ENCODE measurements at regions not wholly inside any gene's neighbourhood (a gene's known extent, or its start where the extent isn't known, plus 50 kb on each side); places are given as distances from the start of the nearest gene placed in this dataset.

DNA sequence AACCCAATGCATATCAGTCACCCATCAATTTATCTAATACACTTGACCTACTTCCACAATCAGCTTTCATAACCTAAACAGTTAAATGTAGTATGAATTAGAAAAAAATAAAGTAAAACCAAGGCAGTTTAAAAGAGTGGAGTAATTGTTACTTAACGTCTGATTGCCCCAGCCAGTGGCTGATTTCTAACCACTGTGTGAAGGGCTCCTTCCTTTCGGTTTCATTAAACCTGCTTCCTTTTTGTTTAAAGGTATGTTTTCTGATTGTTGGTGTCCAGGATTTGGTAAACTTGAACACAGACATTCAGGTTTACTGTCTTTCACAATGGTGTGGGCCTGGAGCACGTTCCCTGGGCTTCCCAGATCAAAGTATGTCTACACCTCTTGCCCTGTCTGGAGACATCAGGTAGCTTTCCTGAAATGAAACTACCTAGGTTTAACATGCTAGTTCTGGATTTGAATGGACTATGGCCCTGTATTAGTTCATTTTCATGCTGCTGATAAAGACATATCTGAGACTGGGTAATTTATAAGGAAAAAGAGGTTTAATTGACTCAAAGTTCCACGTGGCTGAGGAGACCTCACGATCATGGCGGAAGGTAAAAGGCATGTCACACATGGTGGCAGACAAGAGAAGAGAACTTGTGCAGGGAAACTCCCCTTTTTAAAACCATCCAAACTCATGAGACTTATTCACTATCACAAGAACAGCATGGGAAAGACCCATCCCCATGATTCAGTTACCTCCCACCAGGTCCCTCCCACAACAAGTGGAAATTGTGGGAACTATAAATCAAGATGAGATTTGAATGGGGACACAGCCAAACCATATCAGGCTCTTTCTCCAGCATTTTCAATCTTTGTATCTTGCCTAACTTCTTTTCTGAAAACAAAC, 605.2 kb upstream of the ID2 start:
- DNase-seq: peak; percentile 19

DNA sequence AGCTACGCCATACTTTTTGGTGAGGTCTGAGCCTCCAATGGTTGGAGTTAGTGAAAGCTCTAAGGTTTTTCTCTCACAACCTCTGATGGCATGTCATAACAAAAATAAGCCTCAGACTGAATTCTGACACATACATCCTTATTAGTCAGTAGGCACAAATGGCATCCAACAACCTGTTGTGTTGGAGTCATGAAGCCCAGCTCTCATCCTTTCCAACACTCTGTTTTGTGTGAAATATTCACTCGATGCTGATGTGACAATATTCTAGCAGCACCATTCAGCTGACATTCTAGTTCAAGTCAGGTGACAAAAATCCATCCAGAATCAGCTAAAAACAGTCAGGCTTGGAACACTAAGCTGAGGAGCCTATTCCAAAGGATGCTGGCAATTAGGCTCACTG, 603.2 kb upstream of the ID2 start:
- no peak for DNase-seq

DNA sequence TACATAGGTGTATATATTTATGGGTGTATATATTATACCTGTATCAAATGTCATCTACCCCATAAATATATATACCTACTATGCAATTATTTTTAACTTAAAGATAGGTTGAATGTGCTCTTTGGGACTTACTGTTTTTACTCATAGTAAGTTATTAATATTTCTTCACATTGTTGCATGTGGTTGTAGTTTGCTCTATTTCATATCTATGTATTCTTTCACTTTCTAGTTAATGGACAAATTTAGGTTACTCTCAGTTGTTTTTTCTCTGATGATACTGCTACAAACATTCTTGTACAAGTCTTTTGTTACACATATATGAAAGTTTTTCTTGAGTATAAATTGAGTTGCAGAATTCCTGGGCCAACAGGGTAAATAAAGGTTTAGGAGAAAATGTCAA, 601.8 kb upstream of the ID2 start:
- no peak for DNase-seq

DNA sequence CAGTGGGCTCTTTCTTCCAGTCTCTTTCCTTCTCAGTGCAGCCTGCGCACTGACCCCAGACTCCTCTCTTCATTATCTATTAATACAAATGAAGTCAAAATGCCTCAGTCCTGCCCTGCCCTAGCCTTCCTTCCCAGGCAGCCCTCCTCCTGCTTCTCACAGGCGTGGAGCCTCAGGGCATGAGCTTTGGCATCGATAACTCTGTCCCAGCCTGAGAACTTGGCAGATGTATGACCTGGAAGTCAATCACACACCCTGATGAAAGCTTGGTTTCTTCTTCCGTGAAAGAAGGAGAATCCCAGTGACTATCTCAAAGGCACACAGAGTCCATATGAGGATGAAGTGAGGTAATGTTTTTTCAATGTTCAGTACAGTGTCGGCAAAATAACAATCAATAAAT, 600.7 kb upstream of the ID2 start:
- no peak for DNase-seq

DNA sequence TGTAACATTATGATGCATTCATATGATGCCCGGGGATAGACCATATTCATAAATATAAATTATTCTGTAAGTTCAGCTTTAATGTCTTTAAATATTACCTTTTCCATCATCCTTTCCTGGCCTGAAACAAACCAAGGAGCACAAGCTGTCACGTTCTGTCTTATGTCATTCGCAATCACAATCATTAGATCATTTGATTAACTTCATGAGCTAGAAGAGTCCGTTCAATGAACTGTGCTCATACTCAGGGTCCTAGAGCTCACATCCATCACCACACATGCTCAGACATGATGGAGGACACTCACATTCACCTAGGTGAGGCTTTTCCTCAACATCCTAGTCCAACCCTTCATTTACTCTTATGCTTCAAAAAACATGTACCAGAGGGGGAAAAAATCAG, 599.0 kb upstream of the ID2 start:
- DNase-seq: no peak

DNA sequence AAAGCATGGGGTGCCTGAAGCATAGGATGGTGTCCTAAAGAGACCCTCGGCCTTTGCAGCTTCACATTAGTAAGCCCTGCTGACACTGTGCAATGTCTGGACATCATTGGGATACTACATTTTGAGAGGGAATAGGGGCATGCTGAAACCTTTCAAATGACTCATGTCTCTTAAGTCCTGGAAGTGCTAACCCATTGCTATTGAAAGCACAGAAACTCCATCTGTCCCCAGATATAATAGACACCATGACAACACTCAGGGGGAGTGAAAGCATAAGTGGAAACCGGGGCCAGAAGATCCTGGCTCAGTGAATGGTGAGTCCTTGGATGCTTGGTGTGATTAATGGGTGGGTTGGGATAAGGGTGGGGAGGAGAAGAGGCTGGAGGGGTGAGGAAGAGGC, 595.5 kb upstream of the ID2 start:
- DNase-seq: no peak

DNA sequence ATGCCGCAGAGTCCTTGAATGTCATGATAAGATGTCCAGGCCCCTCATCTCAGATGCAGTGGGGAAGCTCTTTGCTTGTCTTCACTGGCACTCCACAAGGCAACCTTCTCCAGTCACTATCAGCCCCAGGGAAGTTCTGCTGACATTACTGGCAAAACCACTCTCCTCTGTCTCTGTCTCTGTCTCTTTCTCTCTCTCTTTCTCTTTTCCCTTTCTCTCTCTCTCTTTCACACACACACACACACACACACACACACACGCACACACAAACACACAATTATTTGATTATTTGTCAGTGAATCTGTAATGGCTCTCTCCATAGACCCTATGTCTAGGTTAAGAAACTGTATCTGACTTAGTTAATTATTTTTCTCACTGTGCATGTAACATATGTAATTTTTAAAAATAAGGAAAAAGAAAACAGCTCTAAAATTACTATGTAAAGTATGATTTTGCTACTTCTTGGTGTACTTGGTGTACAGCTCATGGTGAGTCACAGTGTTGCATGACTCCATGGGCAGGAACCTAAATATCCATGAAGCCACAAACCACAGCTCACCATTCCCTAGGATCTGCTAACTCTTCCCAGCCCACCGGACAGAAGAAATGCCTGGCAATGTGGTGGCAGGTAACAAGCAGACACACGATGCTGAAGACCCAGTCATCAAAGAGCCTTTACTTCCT, 594.9 kb upstream of the ID2 start:
- DNase-seq: no peak

DNA sequence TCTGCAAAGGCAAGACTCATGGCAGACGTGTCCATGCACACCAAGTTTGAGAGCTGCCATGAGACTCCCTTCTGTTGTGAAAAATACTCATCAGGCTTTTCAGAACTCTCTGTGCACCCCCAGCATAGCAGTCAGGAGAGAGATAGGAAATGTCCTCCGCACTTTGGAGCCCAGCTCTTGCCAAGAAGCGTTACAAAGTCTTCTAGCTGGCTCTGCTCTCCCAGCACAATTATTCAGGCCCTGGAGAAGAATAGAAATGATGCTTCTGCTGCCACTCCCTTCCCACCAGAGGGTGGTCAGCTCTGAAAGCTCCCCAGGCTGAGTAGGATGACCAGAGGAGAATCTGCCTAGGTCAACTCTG, 594.4 kb upstream of the ID2 start:
- no peak for DNase-seq

DNA sequence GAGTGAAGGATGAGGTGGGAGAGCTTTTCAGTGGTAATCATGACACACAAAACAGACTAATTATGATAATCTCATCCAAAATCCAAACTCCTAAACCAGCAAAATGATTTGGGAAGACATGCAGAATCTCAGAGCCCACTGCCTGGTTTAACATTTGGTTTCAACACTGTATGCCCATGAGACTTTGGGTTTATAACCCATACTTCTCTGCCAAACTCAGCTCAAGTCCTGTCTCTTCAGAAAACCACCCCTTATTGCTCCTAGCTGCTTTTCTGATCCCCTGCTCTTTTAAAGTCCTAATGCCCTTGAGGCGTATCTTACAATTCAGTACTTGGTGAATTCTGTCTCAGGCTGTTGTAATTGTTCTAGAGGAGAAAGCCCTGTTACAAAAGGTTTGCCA, 593.0 kb upstream of the ID2 start:
- no peak for DNase-seq

DNA sequence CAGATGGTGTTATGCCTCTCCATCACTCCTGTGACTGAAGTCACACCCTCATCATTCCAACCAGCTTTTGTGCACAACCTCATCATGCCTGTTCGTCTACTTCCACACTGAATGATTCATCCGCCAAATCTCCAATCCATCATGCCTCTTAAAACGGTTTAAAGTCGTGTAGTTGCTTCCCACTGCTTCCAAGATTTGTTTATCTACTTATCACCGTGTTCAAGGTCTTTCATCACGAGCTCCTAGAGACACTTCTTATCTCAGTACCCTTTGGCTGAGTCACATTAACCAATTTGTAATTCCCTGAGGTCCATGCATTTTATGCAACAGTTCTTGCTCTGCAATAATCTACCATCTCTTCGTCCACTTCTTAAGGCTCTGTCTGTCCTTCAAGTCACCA, 592.3 kb upstream of the ID2 start:
- DNase-seq: no peak

DNA sequence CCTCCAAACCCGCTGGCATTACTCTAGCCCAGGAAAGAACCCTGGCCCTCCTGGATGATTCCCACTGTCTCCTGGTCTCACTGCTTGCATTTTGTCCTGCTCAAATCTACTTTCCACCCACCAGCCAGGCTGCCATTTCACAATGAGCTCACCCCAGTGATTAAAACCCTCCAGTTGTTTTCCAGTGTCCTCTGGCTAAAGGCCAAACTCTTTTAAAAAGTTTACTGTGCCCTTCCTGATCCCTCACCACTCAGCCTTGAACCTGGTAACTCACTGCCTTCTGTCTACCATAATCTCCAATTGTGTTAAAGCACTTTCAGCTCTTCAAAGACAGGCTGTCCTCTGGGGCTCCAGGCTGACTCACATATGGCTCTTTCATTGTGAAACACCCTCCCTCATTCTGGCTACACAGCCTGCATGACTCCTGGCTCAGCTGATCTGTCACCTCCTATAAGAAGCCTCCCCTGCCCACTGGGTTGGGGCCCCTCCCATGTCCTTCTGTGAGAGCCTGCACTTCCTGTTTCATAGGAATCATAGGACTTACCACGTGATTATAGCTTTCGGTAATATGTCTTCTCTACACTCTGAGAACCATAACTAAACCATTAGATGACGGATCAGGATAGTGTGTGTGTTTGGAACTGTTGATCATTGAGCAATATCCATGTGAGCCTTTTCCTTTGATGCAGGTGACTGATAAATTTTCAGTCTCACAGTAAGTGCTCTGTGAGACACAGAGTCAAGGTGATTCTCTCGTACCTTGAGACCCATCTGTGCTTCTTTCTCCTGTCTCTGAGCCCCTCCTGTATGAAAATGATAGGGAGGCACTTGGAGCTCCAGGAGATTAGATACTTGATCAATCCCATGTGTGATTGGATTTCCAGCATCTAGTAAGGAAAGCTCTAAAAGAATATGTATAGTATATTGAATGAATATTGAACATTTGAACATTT, 590.8 kb upstream of the ID2 start:
- peak; percentile 8 for DNase-seq

DNA sequence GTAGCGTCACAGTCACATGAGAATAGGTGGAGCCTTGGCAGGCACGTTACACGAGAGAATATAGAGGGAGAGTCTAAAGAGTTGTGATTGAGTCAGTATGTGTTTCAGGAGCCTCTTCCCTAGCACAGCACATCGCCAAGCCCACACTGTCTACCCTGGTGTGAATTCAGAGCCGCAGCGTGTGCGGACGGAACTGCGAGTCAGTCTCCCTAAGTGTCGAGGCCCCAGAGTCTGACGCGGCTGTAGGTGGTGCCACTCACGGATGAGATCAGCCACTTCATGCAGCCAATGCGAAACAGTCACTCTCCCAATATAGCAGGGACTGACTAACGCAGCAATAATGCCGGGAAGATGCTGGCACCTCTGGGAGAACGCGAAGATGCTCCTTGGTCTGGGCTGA, 587.3 kb upstream of the ID2 start:
- no peak for DNase-seq

DNA sequence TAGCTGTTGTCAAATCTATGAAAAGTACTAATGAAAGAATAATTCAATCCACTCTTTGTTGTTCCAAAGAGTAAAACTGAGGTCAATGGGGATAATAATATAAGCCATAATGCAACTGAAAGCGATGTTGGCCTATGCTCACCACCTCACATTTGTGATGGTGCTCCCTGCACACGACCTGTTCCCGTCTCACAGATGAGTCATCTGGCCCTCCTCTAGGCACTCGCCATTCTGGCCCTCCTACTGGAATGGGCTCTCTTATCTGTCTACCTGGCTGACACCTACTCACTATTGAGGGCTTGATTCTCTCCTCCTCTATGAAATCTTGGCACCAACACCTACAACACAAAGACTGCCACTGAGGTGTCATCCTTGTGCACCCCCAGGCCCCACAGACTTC, 585.9 kb upstream of the ID2 start:
- no peak for DNase-seq

DNA sequence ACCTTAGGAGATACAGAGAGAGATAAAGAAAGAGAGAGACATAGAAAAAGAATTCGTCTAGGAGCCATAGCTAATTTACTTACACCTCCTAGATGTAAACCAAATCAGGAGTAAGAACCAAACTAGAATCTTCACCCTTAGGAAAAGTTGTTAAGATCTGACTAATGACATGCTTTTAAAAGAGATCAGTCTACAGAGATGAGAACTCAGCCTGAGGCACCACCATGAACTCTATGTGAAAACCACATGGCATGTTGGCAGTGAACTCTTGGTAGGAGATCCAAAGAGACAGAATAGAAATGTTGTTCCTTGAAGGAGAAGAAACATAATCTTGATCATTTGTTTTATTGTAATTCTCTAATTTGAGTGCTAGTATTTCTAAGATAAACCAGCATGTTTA, 585.4 kb upstream of the ID2 start:
- no peak for DNase-seq

DNA sequence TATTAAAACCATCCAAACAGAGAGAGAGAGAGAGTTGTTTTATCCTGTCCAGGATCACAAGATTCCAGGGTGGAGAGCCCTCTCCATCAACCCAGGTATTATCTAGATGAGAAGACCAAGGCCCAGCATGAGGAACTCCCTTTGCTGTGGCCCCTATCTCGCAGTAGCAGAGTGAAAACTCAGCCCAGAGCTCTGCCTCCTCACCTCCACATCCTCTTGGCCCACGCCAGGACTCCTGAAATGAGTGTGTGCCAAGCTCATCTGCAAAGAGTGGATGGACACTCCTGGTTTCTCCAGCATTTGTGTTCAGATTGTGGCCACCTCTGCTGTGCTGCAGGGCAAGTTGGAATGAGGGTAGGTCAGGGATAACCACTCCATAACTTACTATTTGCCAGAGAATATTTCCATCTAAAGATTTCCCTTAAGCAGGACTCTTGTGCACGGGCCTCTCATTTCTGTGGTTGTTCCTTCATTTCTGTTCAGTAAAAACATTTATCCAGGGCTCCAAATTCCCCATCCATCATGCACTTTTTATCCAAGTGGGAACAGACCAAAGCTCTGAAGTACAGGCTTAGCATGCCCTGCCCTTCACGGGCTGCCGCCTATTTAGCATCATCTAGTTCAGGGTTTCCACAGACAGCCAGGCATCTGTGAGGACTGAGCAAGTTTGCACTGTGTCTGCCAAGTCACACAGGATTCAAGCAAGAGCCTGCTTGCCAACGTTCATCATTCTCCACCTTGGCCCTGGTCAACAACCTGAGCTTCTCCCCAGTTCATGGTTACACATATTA, 583.2 kb upstream of the ID2 start:
- no peak for DNase-seq

DNA sequence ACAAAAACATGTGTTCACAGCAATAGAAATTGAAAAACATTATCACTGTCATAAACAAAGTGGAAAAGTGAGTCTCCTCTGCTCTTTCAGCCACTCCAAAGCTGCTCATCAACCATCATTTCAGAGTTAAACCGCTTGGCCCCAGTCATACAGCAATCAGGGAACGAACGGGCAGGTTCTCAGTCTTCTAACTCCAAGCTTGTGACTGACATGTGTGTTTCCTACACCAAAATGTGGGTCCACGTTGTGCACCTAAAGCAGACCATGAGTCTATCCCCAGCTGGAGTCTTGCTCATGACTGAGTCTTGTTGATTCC, 582.6 kb upstream of the ID2 start:
- no peak for DNase-seq

DNA sequence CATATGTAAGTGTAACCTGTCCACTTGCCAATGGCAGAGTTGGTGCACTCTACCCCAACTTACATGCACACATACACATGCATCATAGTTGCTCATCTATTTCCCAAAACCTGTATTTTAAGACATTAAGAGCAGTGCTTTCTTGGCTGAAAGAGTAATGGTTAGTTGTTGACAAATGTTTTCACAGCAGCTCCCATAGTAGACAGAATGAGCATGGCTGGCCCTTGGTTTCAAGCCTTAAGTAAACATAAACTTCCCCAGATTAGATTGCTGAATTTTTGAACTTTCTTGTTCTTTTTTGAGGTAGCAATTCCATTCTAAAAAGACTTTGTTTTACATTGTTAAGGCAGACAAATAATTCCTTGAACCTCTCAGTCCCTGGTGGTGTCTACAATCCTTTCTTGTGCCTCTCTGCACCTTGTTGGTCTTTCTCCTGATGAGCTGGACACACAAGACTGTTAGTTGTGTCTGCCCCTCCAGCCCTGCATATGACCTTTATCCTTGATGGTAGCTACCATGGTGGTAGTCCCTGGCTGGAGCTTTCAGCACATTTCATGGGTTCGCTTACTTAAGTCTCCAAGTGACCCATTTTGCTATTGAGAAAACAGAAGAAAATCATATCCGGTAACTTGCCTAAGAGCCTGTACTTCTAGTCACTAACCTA, 580.1 kb upstream of the ID2 start:
- DNase-seq: no peak

DNA sequence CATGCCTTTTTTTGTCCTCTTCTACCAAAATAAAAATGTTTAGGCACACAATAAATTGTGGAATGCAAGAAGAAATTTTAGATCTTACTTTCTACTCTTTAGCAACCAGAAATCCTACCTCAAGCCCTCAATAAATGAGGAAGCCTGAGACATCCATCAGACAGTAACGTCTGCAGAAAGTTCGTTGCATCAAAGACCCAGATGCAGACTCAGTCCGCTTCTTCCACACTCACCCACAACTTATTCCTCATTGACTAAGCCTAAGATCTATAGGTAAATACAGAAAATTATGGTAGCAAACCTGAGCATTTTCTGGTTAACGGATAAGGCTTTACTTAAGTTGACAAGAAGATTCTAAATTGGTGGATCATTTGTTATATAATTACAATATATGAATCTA, 579.4 kb upstream of the ID2 start:
- no peak for DNase-seq

DNA sequence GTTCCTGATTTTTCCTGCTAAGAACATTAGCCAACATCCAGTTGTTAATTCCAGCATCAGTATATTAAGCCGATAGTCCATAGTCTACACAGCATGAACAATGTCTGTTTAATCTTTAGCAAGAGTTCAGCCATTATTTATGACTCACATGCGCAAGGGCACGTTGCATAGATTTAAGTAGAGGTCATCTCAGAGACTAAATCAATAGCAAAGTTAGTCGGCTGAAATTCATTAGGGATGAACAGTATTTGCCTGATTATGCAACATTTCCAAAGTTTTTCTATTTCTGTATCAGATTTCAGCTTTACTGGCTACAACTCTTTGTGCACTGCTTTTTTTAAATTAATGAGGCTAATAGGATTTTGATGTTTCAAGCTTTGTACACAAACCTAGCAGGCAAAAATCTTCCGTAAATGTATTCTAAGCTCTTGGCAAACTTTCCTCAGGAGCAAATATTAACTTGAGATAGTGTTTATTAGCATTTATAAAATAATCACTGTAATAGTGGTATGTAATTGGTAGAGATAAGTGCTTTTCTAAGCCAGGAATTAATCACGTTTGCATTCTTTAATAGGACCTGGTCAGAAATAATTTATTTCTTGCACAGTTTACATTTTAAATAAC, 578.7 kb upstream of the ID2 start:
- no peak for DNase-seq

DNA sequence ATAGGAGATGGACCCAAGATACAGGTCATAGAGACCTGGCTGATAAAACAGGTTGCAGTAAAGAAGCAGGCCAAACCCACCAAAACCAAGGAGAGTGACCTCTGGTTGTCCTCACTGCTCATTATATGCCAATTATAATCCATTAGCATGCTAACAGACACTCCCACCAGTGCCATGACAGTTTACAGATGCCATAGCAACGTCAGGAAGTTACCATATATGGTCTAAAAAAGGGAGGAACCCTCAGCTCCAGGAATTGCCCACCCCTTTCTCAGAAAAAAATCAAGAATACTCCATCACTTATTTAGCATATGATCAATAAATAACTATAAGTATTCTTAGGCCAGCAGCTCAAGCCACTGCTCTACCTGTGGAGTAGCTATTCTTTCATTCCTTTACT, 574.7 kb upstream of the ID2 start:
- DNase-seq: no peak

DNA sequence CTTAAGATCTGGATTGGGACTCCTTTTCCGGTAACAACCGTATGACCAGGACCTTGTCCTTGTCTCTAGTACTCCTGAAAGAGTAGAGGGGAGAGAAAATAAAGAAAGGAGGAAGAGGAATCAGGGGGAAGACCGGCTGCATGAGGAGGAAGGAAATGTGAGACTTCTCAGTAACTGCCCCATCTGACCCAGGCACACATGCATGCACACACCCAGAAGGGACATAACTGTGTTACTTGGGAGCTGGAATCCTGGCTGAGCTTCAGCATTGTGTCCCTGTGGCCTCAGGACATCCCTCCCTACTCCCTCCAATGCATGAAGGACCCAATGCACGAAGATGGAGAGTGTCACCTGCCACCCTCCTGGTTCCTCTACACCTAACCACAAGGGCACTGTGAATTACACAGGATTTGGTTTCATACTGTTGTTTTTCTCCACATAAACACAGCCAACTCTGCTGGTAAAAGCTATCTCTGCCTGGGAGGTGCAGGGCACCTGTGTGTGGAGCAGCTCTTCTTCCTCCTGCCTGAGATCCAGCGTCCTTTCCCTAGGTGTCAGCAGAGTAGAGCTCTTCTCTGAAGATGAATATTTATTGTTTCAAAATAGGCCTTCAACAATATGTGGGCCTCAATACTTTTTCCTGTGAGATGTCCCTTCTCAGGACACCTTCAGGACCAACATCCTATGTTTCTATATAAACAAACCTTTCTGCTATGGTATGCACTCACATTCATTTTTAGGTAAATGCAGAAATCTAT, 574.1 kb upstream of the ID2 start:
- DNase-seq: no peak
